Gastroesophageal sphincter (tissue), 4 donors: ENCODE measurements at regions not wholly inside any gene's neighbourhood (a gene's known extent, or its start where the extent isn't known, plus 50 kb on each side); places are given as distances from the start of the nearest gene placed in this dataset.

ENCODE experiments used
- ATAC-seq: fragments of 150-250 bp; one replicate; pipeline ENCODE4 v1.9.1; 2016; ENCODE audit warnings: mild to moderate bottlenecking, moderate library complexity
- H3K27ac ChIP-seq, 4 donors: fragments of 200-600 bp; sonication (generic) in 3 of 4; 1 replicate in 3 of 4; 2 replicates in 1 of 4; pipeline ENCODE4 v1.5.1; 2016 to 2019
- H3K27me3 ChIP-seq: fragments of 200-600 bp; sonication (generic); one replicate; pipeline ENCODE4 v1.5.1; 2019
- H3K36me3 ChIP-seq, 2 donors: fragments of 200-600 bp; sonication (generic); one replicate each; pipeline ENCODE4 v1.5.1; 2019; ENCODE audit warnings: control low read depth in 1 of 2
- H3K4me1 ChIP-seq, 3 donors: fragments of 200-600 bp; sonication (generic); 1 replicate in 2 of 3; 2 replicates in 1 of 3; pipeline ENCODE4 v1.5.1; 2016 to 2019; ENCODE audit warnings: control low read depth in 2 of 3
- H3K4me3 ChIP-seq, 2 donors: fragments of 200-600 bp; sonication (generic); one replicate each; pipeline ENCODE4 v1.5.1; 2019; ENCODE audit warnings: mild to moderate bottlenecking in 1 of 2, moderate library complexity in 1 of 2
- H3K9me3 ChIP-seq, 3 donors: fragments of 200-600 bp; sonication (generic); one replicate each; pipeline ENCODE4 v1.5.1; 2017 to 2019; ENCODE audit warnings: control low read depth in 2 of 3
- EP300 ChIP-seq: sonication (generic); formaldehyde crosslinking; IDR thresholded peaks from one replicate; pipeline ENCODE4 v1.6.1; 2017; ENCODE audit warnings: antibody characterized with exemption, mild to moderate bottlenecking
- POLR2A ChIP-seq, 2 donors: fragments of 450-650 bp; IDR thresholded peaks; one replicate each; pipeline ENCODE4 v1.6.1; 2017; ENCODE audit warnings: antibody characterized with exemption in 2 of 2, mild to moderate bottlenecking in 2 of 2, moderate library complexity in 1 of 2
- POLR2AphosphoS5 ChIP-seq: sonication (generic); formaldehyde crosslinking; IDR thresholded peaks from one replicate; pipeline ENCODE4 v1.6.1; 2017; ENCODE audit warnings: antibody characterized with exemption
- WGBS, 2 donors: methylation state at CpG; one replicate each; pipeline ENCODE4 v1.1.5; 2018; ENCODE audit warnings: low coverage in 1 of 2; 5-methylcytosine and 5-hydroxymethylcytosine counted together
- TF ChIP-seq, protein P1 (sequence below), 4 experiments: fragments of 200-600 bp in 2 of 4; fragments of 450-650 bp in 2 of 4; sonication (generic) in 1 of 4; IDR thresholded peaks; one replicate each; pipeline ENCODE4 v1.5.1; 2017 to 2019; ENCODE audit warnings: antibody characterized with exemption in 4 of 4, mild to moderate bottlenecking in 2 of 4, moderate library complexity in 2 of 4

DNA sequence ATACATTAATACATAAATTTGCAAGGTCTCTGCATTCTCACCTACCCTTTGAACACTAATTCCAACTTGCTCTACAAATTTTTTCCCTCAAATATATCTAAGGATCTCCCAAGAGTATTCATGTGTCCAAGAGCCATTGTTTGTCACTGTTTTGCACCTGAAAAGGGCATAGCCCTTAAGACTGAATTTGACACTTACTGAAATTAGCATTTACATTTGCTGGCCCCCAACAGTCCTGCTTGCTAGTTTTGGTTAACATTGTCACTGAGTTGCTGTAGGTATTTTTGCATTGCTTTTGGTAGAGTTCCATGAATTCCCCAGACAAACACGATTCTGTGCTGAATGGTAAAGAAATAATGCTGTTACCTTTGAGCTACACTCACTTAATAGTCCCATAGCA is 57.3 kb downstream of the KCNA4 start:
- Histone ChIP-seq H3K4me1 (no peaks in the 10 kb centered on the region), H3K9me3 (no peaks in the 10 kb centered on the region), H3K27ac (no peak overlapping the region), H3K27me3 (no peaks in the 10 kb centered on the region), H3K36me3 (no peaks in the 10 kb centered on the region), H3K4me3 (no peak overlapping the region)
- no peak for ATAC-seq
- WGBS, 2 donors: 50 to 55% methylated on average over 1 of the region's 1 CpG
- TF ChIP-seq EP300 (no peak), POLR2A (IDR thresholded peaks at IDR 0.05) (no peak), POLR2AphosphoS5 (no peak)
- TF ChIP-seq, protein P1, sequence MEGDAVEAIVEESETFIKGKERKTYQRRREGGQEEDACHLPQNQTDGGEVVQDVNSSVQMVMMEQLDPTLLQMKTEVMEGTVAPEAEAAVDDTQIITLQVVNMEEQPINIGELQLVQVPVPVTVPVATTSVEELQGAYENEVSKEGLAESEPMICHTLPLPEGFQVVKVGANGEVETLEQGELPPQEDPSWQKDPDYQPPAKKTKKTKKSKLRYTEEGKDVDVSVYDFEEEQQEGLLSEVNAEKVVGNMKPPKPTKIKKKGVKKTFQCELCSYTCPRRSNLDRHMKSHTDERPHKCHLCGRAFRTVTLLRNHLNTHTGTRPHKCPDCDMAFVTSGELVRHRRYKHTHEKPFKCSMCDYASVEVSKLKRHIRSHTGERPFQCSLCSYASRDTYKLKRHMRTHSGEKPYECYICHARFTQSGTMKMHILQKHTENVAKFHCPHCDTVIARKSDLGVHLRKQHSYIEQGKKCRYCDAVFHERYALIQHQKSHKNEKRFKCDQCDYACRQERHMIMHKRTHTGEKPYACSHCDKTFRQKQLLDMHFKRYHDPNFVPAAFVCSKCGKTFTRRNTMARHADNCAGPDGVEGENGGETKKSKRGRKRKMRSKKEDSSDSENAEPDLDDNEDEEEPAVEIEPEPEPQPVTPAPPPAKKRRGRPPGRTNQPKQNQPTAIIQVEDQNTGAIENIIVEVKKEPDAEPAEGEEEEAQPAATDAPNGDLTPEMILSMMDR (IDR thresholded peaks at IDR 0.05): no peak

DNA sequence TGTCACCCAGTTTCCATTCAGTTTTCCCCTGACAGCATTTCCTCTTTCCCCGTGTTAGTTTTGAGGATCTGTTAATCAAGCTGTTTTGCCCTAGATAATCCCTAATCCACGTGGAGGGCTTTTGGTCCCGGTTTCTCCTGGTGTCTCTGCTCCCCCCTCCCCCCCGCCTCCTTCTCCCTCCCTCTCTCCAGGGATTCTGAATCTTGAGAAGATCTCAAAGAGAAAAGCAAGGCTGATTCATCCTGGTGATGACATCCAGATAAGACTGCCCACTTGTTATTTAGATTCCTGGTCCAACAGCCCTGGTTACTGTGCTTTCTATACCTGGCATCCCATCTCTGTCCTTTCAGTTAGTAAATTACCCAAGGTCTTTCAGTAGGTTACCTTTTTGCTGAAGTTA is 59.4 kb downstream of the KCNA4 start:
- Histone ChIP-seq H3K27me3 (no peaks in the 10 kb centered on the region), H3K4me3 (no peak overlapping the region), H3K4me1 (no peaks in the 10 kb centered on the region), H3K27ac (no peak overlapping the region), H3K9me3 (no peaks in the 10 kb centered on the region), H3K36me3 (no peaks in the 10 kb centered on the region)
- WGBS, 2 donors: 25 to 29% methylated on average over 3 to 4 of the region's 4 CpGs
- no peak for ATAC-seq
- TF ChIP-seq POLR2A (IDR thresholded peaks at IDR 0.05) (no peak), EP300 (no peak), POLR2AphosphoS5 (no peak)
- TF ChIP-seq, protein P1 (IDR thresholded peaks at IDR 0.05): no peak

DNA sequence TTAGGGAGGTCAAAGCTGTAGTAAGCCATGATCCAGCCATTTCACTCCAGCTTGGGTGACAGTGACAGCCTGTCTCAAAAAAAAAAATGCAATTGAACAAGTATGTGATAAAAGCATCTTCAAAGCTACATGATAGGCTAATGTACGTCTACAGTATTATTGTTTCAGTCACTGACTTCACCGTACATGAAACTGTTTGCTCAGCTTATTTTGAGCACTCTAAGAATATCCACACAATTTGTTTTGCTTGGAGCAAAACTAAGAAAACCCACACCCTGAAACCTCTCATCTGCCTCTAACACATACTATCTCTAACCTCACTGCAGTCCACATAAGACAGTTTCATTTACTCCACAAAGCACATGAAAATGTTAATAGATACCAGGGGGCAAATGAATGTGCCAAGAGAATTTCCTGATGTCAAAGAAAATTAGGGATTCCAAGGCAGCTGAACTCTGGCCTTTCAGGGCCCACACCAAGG is 60.7 kb downstream of the KCNA4 start:
- Histone ChIP-seq H3K36me3 (no peaks in the 10 kb centered on the region), H3K27ac (no peak overlapping the region), H3K4me3 (no peak overlapping the region), H3K4me1 (no peaks in the 10 kb centered on the region), H3K9me3 (no peaks in the 10 kb centered on the region), H3K27me3 (no peaks in the 10 kb centered on the region)
- TF ChIP-seq, protein P1 (IDR thresholded peaks at IDR 0.05): no peak
- TF ChIP-seq POLR2AphosphoS5: no peak
- TF ChIP-seq EP300: no peak
- no peak for TF ChIP-seq POLR2A (IDR thresholded peaks at IDR 0.05)
- no peak for ATAC-seq
- 46 to 69% methylated on average over 2 of the region's 2 CpGs for WGBS, 2 donors

DNA sequence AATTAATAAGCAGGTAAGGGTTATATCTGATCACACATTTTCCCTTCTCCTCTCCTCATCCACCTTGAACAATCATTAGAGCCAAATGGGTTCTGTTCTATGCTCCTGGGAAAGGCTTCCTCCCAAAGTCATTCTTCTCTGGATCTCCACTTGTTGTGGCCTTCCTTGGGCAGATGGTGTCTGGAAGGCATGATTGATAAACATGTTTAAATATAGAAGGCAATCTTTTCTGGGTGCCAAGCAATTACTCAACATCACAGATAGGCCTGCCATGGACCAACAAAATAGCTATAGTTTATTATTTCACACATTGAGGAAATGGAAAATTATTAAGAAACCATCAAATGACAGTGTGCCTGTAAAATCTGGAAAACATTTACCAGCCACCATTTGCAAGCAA is 73.5 kb downstream of the KCNA4 start:
- H3K27ac ChIP-seq: no peak overlapping the region
- TF ChIP-seq POLR2AphosphoS5 (no peak), EP300 (no peak), POLR2A (IDR thresholded peaks at IDR 0.05) (no peak)
- TF ChIP-seq, protein P1 (IDR thresholded peaks at IDR 0.05): no peak
- no peak overlapping the region for H3K4me3 ChIP-seq
- H3K36me3 ChIP-seq: no peaks in the 10 kb centered on the region
- no peaks in the 10 kb centered on the region for H3K27me3 ChIP-seq
- H3K4me1 ChIP-seq: no peaks in the 10 kb centered on the region
- no peak for ATAC-seq
- peaks cover 0 to 10% (median 0%) of the 10 kb centered on the region in 3 donors for H3K9me3 ChIP-seq

- H3K36me3 ChIP-seq: no peaks in the 10 kb centered on the region
- peaks cover 0 to 10% (median 0%) of the 10 kb centered on the region in 3 donors for H3K9me3 ChIP-seq
- H3K4me3 ChIP-seq: no peak overlapping the region
- TF ChIP-seq, protein P1 (IDR thresholded peaks at IDR 0.05): no peak
- TF ChIP-seq EP300 (no peak), POLR2A (IDR thresholded peaks at IDR 0.05) (no peak), POLR2AphosphoS5 (no peak)
- H3K27ac ChIP-seq: no peak overlapping the region
- WGBS, 2 donors: 77 to 89% methylated on average over 1 to 4 of the region's 4 CpGs
- no peaks in the 10 kb centered on the region for H3K4me1 ChIP-seq
- ATAC-seq: no peak
- H3K27me3 ChIP-seq: no peaks in the 10 kb centered on the region
Observed at GRCh38 chr11:29937526-29937925, 79.3 kb downstream of the KCNA4 start.
